HG03135 (cell line): ENCODE measurements at regions not wholly inside any gene's neighbourhood (a gene's known extent, or its start where the extent isn't known, plus 50 kb on each side); places are given as distances from the start of the nearest gene placed in this dataset.
"Not testable (repeated sequence)": the region's sequence is repeated elsewhere in the genome, so short reads cannot be mapped to it uniquely, and the experiment has no call there.

ENCODE experiments used
- ATAC-seq: cut with Tn5 transposase; IDR thresholded peaks from one replicate; pipeline ENCODE4 v1.9.1; 2021; ENCODE audit warnings: mild to moderate bottlenecking, moderate library complexity; ENCODE audit not compliant: unreplicated experiment

DNA sequence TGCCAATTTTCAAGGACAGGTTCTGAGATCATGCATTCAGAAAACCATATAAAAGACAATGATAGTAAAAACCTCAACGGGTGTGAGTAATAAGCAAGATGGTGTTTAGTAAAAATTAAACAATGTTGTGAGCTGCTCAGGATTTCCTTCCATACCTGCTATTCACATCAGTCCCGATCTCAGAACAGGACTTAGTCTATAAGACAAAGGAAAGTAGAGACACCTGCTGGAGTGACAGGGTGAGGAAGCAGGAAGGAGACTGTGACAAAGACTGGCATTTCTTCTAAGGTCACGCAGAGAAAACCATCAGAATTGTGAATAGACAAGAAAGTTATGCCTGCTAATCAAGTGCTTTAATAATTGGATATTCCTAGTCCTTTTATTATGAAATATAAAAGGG lies 648.0 kb downstream of the DACH1 start:
- no peak for ATAC-seq

DNA sequence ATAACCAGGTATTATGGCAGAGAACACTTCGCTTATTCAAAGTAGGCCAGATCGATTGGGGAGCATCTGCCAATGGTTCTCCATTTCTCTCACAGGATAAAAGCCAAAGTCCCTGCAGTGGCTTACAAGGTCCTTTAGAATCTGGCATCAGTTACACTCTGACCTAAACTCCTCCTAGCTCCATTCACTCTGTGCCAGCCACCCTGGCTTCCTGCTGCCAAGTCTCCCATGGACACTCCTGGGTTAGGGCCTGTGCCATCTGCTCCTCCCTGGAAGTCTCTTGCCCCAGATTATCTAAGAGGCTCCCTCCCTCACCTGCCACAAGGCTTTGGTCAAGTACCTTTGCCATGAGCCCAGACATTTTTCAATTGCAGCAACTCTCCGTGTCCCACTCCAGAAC lies 649.2 kb downstream of the DACH1 start:
- ATAC-seq = no peak

DNA sequence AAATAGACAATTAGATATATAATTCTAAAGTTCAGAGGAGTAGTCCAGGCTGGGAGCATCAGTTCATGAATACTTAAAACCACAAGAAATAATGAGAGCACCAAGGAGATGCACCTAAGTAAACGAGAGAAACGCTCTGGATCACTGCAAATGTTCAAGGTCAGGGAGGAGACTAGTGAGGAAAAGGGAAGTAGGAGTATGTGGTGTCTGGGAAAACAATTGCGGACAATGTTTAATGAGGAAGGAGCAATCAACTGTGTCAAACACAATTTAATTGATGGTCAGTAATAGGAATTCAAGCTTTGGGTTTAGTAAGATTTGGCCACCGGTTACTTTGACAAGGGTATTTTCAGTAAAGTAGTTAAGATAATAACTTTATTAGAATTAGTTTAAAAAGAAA lies 652.2 kb downstream of the DACH1 start:
- ATAC-seq = no peak

DNA sequence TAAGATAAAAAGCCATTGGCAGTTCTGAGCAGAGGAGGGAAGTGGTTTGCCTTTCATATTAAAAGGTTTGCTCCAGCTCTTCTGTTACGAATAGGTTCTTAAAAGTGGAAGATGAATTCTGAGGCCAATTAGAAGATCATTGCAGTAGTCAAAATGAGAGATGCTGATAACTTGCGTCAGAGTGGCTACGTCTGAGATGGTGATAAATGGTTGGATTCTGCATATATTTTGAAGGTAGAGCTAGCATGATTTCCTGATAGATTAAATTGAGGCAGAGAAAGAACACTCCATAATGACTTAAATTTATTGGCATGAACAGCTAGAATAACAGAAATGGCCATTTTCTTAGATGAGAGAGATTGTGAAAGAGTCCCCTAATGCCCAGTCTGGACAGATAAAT lies 652.6 kb downstream of the DACH1 start:
- ATAC-seq = no peak

DNA sequence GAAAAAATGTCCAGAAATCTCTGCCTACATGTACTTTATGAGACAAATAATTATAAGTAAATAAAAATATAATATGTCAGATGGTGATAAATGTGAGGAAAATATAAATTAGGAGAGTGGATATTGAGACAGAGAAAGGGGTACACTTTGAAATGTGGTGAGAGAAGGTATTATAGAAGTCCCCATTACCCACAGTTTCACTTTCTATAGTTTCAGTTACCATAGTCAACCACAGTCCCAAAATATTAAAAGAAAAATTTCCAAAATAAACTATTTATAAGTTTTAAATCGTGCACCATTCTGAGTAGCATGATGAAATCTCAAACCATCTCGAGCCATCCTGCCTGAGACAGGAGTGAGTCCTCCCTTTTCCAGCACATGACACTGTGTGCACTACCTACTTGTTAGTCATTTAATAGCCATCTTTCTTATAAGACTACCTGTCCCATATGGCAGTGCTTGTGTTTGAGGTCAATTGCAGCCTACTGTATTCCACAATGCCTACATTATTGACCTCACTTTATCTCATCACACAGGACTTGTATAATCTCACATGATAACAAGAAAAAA lies 653.7 kb downstream of the DACH1 start:
- no peak for ATAC-seq

DNA sequence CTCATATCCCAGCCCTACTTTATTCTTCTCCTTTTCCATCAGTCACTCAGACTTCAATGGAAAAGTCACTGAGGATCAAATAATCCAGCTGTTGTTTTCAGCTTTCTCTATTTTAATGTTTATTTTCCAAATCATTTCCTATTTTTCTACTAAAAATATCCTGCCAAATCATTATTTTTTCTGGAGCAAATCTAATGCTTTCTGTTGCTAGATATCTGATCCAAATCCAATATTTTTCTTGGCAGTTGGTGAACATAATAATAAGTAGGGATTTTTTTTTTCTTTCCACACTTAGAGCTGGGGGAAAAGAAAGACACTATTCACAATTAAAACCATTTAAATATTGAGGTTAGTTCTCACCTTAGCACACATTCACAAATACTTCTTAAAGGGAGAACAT lies 656.1 kb downstream of the DACH1 start:
- no peak for ATAC-seq

DNA sequence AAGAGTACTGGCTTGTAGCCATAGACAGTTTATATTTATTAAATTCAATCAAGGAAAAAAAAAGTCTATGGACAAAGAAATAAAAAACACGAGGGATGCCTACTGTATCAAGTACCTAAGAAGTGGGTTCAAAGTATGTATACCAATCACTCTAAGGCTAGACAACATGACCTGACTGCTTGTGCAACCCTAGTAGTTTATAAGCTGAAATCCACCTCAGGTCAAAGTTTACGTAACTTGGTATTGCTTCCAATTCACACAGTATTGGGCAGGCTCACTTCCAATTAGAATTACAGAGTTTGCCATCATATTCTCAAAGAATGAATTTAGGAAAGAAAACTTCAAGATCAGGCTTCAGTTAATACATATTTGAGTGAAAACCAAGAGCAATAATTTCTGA lies 657.8 kb downstream of the DACH1 start:
- no peak for ATAC-seq

DNA sequence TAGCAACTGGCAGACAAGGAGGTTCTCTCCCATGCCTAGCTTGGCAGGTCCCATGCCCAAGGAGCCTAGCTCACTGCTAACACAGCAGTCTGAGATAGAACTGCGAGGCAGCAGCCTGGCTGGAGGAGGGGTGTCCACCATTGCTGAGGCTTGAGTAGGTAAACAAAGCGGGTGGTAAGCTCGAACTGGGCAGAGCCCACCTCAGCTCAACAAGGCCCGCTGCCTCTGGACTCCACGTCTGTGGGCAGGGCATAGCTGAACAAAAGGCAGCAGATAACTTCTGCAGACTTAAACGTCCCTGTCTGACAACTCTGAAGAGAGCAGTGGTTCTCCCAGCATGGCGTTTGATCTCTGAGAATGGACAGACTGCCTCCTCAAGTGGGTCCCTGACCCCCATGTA lies 682.4 kb downstream of the DACH1 start:
- ATAC-seq = not testable (repeated sequence)

DNA sequence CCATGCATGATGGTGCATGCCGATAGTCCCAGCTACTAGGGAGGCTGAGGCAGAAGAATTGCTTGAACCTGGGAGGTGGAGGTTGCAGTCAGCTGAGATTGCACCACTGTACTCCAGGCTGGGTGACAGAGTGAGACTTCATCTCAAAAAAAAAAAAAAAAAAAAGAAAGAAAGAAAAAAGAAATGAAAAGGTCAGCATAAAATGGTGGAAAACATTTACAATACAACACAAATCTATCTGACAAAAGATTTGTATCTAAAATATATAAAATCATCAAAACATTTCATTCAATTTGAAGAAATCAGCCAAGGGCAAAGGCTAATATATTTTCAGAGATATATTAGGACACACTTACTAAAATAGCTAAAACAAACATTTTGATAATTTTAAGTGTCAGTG lies 683.7 kb downstream of the DACH1 start:
- ATAC-seq = not testable (repeated sequence)

DNA sequence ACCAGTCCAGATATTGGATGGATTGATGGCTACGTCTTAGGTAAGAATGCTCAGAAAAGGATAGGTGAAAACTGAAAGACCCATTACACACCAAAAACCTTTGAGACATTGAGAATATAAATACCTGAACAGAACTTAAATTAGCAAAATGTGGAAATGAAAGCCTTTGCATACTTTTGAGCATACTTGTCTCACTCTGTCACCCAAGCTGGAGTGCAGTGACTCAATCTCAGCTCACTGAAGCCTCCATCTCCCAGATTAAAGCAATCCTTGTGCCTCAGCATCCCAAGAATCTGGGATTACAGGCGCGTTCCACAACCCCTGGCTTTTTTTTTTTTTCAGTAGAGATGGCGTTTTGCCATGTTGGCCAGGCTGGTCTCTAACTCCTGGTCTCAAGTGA lies 695.3 kb downstream of the DACH1 start:
- no peak for ATAC-seq

DNA sequence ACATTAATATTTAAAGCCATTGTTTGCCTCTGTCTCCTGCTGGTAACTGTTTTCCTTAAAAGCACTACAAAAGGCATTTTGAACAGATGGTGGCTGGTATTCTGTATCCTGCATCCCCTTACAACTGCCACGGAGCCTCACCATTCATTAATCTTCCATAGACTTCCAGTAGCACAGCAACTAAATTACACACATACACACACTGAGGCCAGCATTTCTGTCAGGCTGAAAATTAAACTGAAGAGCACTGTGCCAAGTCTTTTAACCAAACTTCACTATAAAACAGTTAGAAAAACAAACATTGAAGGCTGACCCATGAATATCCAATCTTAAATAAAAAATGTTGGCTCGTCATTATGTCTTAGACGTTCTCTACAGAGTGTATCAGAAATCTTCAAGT lies 697.8 kb downstream of the DACH1 start:
- no peak for ATAC-seq

DNA sequence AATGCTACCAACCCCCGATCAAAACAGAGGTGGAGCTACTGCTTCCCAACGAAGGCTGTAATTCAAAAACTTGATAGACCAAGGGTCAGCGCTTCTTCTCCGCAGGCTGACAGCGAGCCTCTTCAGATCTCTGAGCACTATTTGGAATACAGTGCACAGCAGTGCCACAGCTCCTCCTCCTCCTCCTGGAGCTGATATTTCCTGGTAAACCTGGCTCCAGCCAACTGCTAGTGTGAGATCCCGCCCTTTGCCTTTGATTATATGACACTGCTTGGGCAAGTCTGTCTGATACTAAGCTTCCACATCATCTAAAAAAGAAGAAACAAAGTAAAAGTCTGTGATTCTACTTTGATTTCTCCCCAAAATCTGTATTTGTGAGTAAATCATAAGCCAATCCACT lies 710.5 kb downstream of the DACH1 start:
- ATAC-seq = no peak

DNA sequence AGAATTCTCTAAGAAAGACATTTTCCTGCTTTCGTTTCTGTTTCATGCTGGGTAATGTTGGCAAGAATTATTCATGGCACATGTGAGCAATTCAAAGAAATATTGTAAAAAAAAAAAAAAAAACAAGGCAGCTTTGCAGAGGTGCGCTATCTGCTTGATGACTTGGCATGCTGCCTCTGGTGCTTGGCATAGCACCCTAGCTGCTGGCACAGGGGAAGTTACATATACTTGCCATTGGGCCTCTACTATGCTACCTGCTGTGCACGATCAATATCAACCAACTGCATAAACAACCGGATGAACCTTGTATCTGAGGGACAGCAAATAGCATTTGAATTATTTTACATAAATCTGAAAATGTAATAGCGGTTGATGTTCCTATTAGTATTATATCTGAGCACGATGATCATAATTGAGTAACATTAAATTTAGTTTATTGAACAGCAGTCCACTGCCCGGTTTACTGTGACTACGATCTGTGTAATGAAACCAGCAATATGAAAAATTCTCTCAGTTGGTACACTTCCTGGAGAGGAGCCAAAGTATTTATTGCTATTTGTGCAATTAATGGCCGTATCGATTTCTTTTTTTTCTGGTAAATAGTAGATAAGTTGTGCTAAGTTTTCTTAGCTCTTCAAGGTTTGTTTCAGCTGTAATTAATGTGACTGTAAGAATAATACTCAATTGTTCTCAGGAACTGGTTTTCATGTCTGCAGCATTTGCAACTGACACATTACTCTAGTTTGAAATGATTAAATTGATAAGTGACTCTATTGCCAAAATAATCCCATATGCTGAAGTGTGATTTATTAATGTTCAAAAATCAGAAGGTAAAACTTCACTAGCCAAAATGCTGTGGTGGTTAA lies 717.3 kb downstream of the DACH1 start:
- ATAC-seq = no peak

DNA sequence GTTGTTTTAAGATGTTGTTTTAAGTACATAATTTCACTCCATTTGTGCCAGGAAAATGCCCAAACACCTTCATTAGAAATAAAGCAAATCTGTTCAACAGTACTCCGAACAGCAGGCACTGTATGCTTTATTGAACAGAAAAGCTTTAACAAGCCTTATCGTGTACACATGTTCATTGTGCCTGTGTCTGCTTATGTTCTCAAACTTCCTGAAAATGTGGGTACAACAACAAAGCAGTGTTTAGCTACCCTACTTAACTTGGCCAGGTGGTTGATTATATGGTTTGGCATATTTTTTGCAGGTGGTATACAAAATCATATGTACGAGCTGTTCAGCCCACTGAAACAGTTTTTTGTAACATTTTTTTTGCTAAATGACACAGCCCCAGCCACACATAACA lies 718.0 kb downstream of the DACH1 start:
- no peak for ATAC-seq

DNA sequence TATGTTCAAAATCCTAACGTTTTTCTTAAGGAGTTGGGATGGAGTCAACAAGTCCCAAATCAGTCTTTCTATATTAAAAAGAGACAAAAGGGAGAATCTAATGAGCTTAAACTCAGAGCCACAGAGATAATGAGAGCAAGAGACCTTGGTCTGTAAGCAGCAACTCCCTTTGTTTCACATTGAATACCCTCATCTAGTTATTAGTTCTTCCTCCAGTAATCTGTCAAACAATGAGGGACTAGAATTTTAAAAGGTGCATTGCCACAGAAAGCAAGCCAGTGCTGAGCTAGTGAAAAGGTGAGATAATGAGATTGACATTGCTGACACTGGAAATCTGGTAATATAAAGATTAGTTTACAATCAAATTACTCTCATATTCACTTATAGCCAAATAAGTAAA lies 718.6 kb downstream of the DACH1 start:
- ATAC-seq = no peak

DNA sequence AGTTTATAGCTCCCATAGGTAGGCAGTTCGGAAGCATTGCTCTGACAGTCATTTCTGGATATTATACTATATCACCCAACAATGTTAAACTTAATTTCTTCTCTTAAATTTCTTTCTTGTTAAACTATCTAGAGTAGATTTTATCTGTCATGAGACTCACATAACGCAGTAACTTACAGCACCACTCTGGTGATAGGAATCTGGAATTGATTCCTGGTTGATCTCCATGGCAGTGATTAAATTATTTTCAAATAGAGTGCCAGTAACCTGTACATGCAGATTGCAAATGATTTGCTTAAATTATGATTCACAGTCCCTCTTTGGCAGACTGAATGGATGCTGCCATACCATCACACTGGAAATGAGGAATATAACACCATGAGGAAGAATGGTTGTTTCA lies 722.1 kb downstream of the DACH1 start:
- ATAC-seq = no peak

DNA sequence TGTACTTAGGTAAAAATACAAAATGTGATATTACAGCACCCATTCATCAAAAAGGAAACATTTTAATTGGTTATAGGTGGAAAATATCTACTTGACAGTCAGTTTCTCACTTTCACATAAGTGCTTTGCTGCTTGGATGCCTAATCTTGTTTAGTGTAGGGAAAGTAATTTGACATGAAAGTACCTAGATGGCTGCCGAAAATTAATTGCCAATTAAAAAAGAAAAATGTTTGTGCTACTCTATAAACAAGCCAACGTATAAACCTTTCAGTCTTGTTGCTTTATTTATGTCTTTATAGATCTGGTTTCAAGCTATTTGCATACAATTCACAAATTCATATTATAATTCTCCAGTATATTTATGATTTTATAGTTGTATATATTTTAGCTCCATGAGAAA lies 729.9 kb downstream of the DACH1 start:
- ATAC-seq = no peak

DNA sequence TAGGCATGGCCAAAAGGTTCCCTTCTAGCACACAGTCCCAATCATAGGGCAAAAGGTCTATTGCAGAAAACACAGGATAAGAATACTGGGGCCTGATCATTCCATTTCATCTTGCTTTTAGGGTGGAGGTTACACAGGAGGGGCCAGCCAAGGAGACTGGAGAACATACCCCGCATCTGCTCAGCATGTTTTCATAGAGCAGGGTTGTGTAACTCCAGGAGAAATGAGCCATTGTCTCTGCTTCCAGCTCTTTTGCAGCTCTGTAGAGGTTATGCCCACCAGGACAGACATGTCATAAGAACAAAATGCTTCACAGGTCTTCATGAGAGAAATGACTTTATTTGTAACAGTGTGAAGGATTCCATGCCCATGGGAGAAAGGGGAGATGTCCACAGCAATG lies 742.8 kb downstream of the DACH1 start:
- no peak for ATAC-seq

DNA sequence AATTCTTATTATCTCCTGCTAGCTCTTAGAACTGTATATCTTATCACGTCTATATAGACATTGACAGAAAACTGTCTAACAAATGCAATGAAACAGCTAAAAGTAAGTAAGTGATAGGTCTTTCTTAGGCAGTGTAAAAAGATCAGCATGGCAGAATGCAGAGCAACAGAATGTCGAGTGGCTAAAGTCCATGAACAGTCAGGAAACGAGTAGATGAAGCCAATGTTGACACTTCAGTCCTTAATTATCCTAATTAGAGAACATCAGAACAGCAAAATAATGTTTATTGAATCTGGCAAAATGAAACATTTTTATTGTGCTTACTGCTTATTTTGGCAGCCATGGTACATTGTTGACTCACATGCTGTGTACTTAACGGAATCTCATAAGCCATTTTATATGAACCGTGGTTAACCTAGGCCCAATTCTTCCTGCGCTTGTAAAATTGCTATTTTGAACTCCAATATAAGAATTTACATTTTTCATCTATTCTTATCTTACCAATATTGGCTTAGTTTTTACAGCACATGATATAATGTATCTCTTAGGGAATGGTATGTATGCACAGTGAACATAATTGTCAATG lies 748.1 kb downstream of the DACH1 start:
- no peak for ATAC-seq

DNA sequence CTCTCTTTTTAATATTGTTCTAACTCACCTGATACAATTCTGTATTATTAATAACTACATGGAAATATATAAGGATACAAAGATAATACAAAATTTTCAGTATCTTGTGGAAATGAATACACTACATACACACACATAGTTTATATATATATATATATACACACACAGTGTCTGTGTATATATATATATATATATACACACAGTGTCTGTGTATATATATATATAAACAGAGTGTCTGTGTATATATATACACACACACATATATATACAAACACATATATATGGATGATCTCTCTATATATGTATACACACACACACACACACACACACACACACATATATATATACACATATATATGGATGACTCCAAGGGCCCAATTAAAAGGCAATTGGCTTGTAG lies 749.1 kb downstream of the DACH1 start:
- no peak for ATAC-seq

DNA sequence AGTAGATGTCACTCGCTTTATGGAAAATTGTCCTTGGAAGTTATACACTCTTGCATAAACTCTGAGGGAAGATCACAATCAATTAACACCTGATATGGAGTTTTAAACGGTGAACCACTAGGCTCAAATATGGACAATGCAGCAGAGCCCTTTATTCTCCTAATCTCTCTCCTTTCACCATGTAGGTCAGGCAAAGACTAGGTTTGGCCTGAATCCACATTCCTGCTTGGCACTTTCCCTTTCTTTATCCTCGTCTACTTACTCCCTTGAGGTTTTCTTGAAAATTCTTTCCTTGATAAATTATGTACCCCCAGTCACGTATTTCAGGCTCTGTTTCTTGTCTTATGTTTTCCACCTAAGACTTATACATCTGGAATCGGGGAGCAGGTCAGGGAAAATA lies 751.7 kb downstream of the DACH1 start:
- no peak for ATAC-seq

DNA sequence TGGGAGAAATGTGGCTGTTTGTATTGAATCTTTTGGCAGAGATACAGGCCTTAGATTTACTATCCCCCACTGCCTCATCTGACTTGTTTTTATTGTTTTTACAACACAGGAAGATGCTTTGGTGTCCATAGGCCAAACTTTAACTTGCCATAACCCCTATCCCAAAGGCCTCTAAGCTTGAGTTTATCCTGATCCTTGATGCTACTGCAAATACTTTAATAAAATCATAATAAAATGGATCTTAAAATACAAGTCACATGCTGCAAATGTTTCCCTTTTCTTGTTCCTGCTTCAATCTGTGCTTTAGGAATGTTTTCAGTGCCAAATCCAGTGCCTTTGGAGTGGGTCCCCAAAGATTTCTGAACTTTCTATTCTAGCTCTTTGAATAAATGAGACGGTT lies 770.6 kb downstream of the DACH1 start:
- ATAC-seq = no peak
